H9 (cell line): ENCODE measurements at regions not wholly inside any gene's neighbourhood (a gene's known extent, or its start where the extent isn't known, plus 50 kb on each side); places are given as distances from the start of the nearest gene placed in this dataset.

Experiments
- DNase-seq: peaks from one replicate; pipeline ENCODE4 v3.0.0-alpha.2; 2017
- H2AFZ ChIP-seq: one replicate; pipeline ENCODE4 v1.6.1; 2013; ENCODE audit warnings: mild to moderate bottlenecking, low read length, control low read depth, moderate library complexity
- H2AK5ac ChIP-seq: 2 replicates; pipeline ENCODE4 v1.6.1; 2013; ENCODE audit warnings: low read length, control low read depth, mixed read lengths; ENCODE audit not compliant: insufficient read length
- H2BK120ac ChIP-seq: one replicate; pipeline ENCODE4 v1.6.1; 2013; ENCODE audit warnings: low read depth, mild to moderate bottlenecking, low read length, control low read depth, inconsistent platforms; ENCODE audit not compliant: poor library complexity, severe bottlenecking
- H2BK12ac ChIP-seq: 2 replicates; pipeline ENCODE4 v1.6.1; 2013; ENCODE audit warnings: low read length, control low read depth, mixed read lengths, low read depth; ENCODE audit not compliant: insufficient read length
- H2BK15ac ChIP-seq: 2 replicates; pipeline ENCODE4 v1.6.1; 2013; ENCODE audit warnings: low read depth, low read length, control low read depth
- H2BK20ac ChIP-seq: one replicate; pipeline ENCODE4 v1.6.1; 2013; ENCODE audit warnings: low read depth, mild to moderate bottlenecking, low read length, control low read depth, inconsistent platforms; ENCODE audit not compliant: poor library complexity, severe bottlenecking
- H2BK5ac ChIP-seq: 2 replicates; pipeline ENCODE4 v1.6.1; 2013; ENCODE audit warnings: low read length, control low read depth, mixed read lengths; ENCODE audit not compliant: insufficient read length
- H3K14ac ChIP-seq: 2 replicates; pipeline ENCODE4 v1.6.1; 2013; ENCODE audit warnings: low read length, control low read depth; ENCODE audit not compliant: insufficient read depth
- H3K18ac ChIP-seq: 2 replicates; pipeline ENCODE4 v1.6.1; 2013; ENCODE audit warnings: low read depth, mild to moderate bottlenecking, mixed read lengths, low read length, control low read depth; ENCODE audit not compliant: insufficient read length
- H3K23ac ChIP-seq: 2 replicates; pipeline ENCODE4 v1.6.1; 2013; ENCODE audit warnings: low read length, control low read depth, mixed read lengths, low read depth; ENCODE audit not compliant: insufficient read length
- H3K23me2 ChIP-seq: 2 replicates; pipeline ENCODE4 v1.6.1; 2013; ENCODE audit warnings: low read depth, mild to moderate bottlenecking, mixed read lengths, low read length, control low read depth; ENCODE audit not compliant: insufficient read length, poor library complexity, severe bottlenecking
- H3K27ac ChIP-seq: 2 replicates; pipeline ENCODE4 v1.5.1; 2013; ENCODE audit warnings: low read length, control low read depth, mixed read lengths, low read depth; ENCODE audit not compliant: insufficient read length
- H3K27me3 ChIP-seq: 2 replicates; pipeline ENCODE4 v1.6.1; 2013; ENCODE audit warnings: low read length, control low read depth, inconsistent platforms; ENCODE audit not compliant: insufficient read depth
- H3K4ac ChIP-seq: 2 replicates; pipeline ENCODE4 v1.6.1; 2013; ENCODE audit warnings: low read depth, mild to moderate bottlenecking, control low read depth, inconsistent platforms, low read length, moderate library complexity
- H3K4me1 ChIP-seq: 2 replicates; pipeline ENCODE4 v1.6.1; 2013; ENCODE audit warnings: low read length, control low read depth, inconsistent platforms; ENCODE audit not compliant: insufficient read depth
- H3K4me2 ChIP-seq: 2 replicates; pipeline ENCODE4 v1.6.1; 2013; ENCODE audit warnings: low read length, control low read depth, mixed read lengths; ENCODE audit not compliant: insufficient read length, insufficient read depth
- H3K56ac ChIP-seq: 2 replicates; pipeline ENCODE4 v1.6.1; 2013; ENCODE audit warnings: low read depth, mild to moderate bottlenecking, mixed read lengths, low read length, control low read depth; ENCODE audit not compliant: insufficient read length
- H3K79me1 ChIP-seq: 2 replicates; pipeline ENCODE4 v1.6.1; 2013; ENCODE audit warnings: low read depth, mild to moderate bottlenecking, moderate library complexity, low read length, control low read depth, inconsistent platforms; ENCODE audit not compliant: insufficient read depth, poor library complexity, severe bottlenecking
- H3K79me2 ChIP-seq: 2 replicates; pipeline ENCODE4 v1.6.1; 2013; ENCODE audit warnings: low read length, control low read depth, inconsistent platforms; ENCODE audit not compliant: insufficient read depth
- H3K9ac ChIP-seq: 2 replicates; pipeline ENCODE4 v1.6.1; 2013; ENCODE audit warnings: low read length, control low read depth, mixed read lengths; ENCODE audit not compliant: insufficient read length; ENCODE audit errors: extremely low read depth
- H3K9me3 ChIP-seq: one replicate; pipeline ENCODE4 v1.6.1; 2013; ENCODE audit warnings: low read depth, low read length, inconsistent platforms; ENCODE audit not compliant: control insufficient read depth
- H3T11ph ChIP-seq: one replicate; pipeline ENCODE4 v1.6.1; 2013; ENCODE audit warnings: mild to moderate bottlenecking, low read length, control low read depth, inconsistent platforms
- H4K20me1 ChIP-seq: one replicate; pipeline ENCODE4 v1.6.1; 2013; ENCODE audit not compliant: control insufficient read depth, insufficient read length, insufficient read depth
- H4K5ac ChIP-seq: 2 replicates; pipeline ENCODE4 v1.6.1; 2013; ENCODE audit warnings: low read depth, mild to moderate bottlenecking, mixed read lengths, low read length, control low read depth; ENCODE audit not compliant: insufficient read length
- H4K8ac ChIP-seq: replicated peaks from 2 replicates; pipeline ENCODE4 v1.6.1; 2013; ENCODE audit warnings: low read length, control low read depth, mixed read lengths, low read depth; ENCODE audit not compliant: insufficient read length
- H4K91ac ChIP-seq: 2 replicates; pipeline ENCODE4 v1.6.1; 2013; ENCODE audit warnings: low read depth, mild to moderate bottlenecking, moderate library complexity, mixed read lengths, low read length, control low read depth; ENCODE audit not compliant: insufficient read length
- H3K27ac Mint-ChIP-seq, 3 experiments: 2 replicates in 2 of 3; 3 replicates in 1 of 3; pipeline ENCODE4 v1.8.0; 2020 to 2021; ENCODE audit warnings: mixed read lengths in 3 of 3, mild to moderate bottlenecking in 1 of 3, moderate library complexity in 1 of 3
- H3K27me3 Mint-ChIP-seq: 2 replicates; pipeline ENCODE4 v1.8.0; 2021; ENCODE audit warnings: low read depth, mild to moderate bottlenecking, moderate library complexity, mixed read lengths
- H3K36me3 Mint-ChIP-seq, 3 experiments: 2 replicates in 2 of 3; 3 replicates in 1 of 3; pipeline ENCODE4 v1.8.0; 2020 to 2021; ENCODE audit warnings: low read depth in 3 of 3, mixed read lengths in 3 of 3; ENCODE audit not compliant: insufficient read depth in 1 of 3
- H3K4me1 Mint-ChIP-seq, 2 experiments: 2 replicates each; pipeline ENCODE4 v1.8.0; 2020; ENCODE audit warnings: mixed read lengths in 2 of 2
- H3K4me3 Mint-ChIP-seq, 2 experiments: 2 replicates in 1 of 2; 3 replicates in 1 of 2; pipeline ENCODE4 v1.8.0; 2020 to 2021; ENCODE audit warnings: mild to moderate bottlenecking in 2 of 2, mixed read lengths in 2 of 2, moderate library complexity in 1 of 2
- H3K9me3 Mint-ChIP-seq, 2 experiments: 2 replicates in 1 of 2; 3 replicates in 1 of 2; pipeline ENCODE4 v1.8.0; 2020; ENCODE audit warnings: mild to moderate bottlenecking in 2 of 2, mixed read lengths in 2 of 2, moderate library complexity in 1 of 2
- CTCF ChIP-seq: fragments of 200-600 bp; sonication (generic); conservative IDR thresholded peaks from 3 replicates; pipeline ENCODE4 v1.8.0; 2021; ENCODE audit warnings: antibody characterized with exemption, mild to moderate bottlenecking
- WGBS: extraction: QIAGEN DNeasy Blood & Tissue Kit; methylation state at CpG from one replicate; pipeline ENCODE4 v1.1.7; 2013; ENCODE audit warnings: missing lambda C conversion rate, low lambda C conversion rate, mixed read lengths; ENCODE audit not compliant: insufficient read length; ENCODE audit errors: extremely low coverage; 5-methylcytosine and 5-hydroxymethylcytosine counted together

GRCh38 chr12:92304371-92305055 is 158.9 kb upstream of the BTG1 start:
- WGBS: no CpG with 5 or more reads among the region's 5 CpGs

More at GRCh38 chr12:92304371-92305055, 158.9 kb upstream of the BTG1 start:
- no peak overlapping the region for H4K91ac ChIP-seq
- Mint-ChIP-seq H3K27ac (peak overlapping the region in 2 of 3 experiments; percentile 65 to 66; a peak in 3 of 7 replicates), H3K4me1 (peaks cover 23 to 24% of the 10 kb centered on the region in 2 experiments), H3K9me3 (no peaks in the 10 kb centered on the region), H3K4me3 (no peak overlapping the region), H3K36me3 (peaks cover 0 to 6% (median 0%) of the 10 kb centered on the region in 3 experiments; a peak in 2 of 7 replicates), H3K27me3 (no peaks in the 10 kb centered on the region)
- no peak overlapping the region for H3K56ac ChIP-seq
- H3K23ac ChIP-seq: no peak overlapping the region
- H2BK120ac ChIP-seq: no peak overlapping the region
- H3K27ac ChIP-seq: no peak overlapping the region
- H2BK20ac ChIP-seq: no peak overlapping the region
- H3K79me1 ChIP-seq: no peaks in the 10 kb centered on the region
- H2AFZ ChIP-seq: no peak overlapping the region
- H3K14ac ChIP-seq: no peak overlapping the region
- no peak overlapping the region for H3K9ac ChIP-seq
- H4K8ac ChIP-seq: no peak overlapping the region
- no peak overlapping the region for H2BK15ac ChIP-seq
- H3K23me2 ChIP-seq: no peaks in the 10 kb centered on the region
- H2BK5ac ChIP-seq: no peak overlapping the region
- peaks cover 3% of the 10 kb centered on the region; the same call in 1 of the 2 replicates for H3K4me1 ChIP-seq
- no peaks in the 10 kb centered on the region for H3K27me3 ChIP-seq
- H3T11ph ChIP-seq: no peak overlapping the region
- no peak overlapping the region for H2BK12ac ChIP-seq
- no peaks in the 10 kb centered on the region for H4K20me1 ChIP-seq
- H3K18ac ChIP-seq: no peak overlapping the region
- H3K4me2 ChIP-seq: no peak overlapping the region
- DNase-seq: no peak
- TF ChIP-seq CTCF: no peak
- H2AK5ac ChIP-seq: no peak overlapping the region
- no peaks in the 10 kb centered on the region for H3K9me3 ChIP-seq
- H3K4ac ChIP-seq: no peak overlapping the region
- H3K79me2 ChIP-seq: no peaks in the 10 kb centered on the region
- H4K5ac ChIP-seq: no peak overlapping the region
